GM12892 (cell line): ENCODE measurements at regions not wholly inside any gene's neighbourhood (a gene's known extent, or its start where the extent isn't known, plus 50 kb on each side); places are given as distances from the start of the nearest gene placed in this dataset.
"Not testable (repeated sequence)": the region's sequence is repeated elsewhere in the genome, so short reads cannot be mapped to it uniquely, and the experiment has no call there.

ENCODE experiments used
- DNase-seq: peaks from one replicate; pipeline ENCODE4 v3.0.0; 2011; ENCODE audit not compliant: insufficient read length
- FAIRE-seq: peaks from 2 replicates; lab custom pipeline; 2011; peaks lifted over from hg19 to GRCh38; lab: Jason Lieb, UNC
- POLR2A ChIP-seq: IDR thresholded peaks from 2 replicates; pipeline ENCODE4 v1.6.1; 2011; ENCODE audit warnings: low read depth, low read length, control low read depth
- POLR2AphosphoS5 ChIP-seq: IDR thresholded peaks from 2 replicates; pipeline ENCODE4 v1.6.1; 2011; ENCODE audit warnings: low read depth, low read length, control low read depth
- TAF1 ChIP-seq: IDR thresholded peaks from 2 replicates; pipeline ENCODE4 v1.6.1; 2011; ENCODE audit warnings: low read depth, mild to moderate bottlenecking, control low read depth, low read length, borderline replicate concordance

DNA sequence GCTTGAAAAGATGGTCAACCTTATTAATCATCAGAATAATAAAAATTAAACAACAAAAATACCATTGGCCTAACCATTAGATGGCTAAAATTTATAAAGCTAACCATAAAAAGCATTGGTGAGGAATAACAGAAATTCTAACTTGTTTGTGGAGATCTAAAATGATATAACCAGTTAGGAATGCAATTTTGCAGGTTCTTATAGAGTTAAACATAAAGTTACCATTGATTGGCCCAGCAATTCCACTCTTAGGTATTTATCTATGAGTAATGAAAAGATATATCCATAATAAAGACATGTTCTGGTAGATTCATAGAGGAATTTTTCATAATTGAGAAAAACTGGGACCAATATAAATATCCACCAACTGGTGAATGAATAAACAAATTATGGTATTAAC, 1098.6 kb downstream of the FSCB start:
- DNase-seq, result no peak
- no peak for TF ChIP-seq POLR2A
- FAIRE-seq, result no peak

DNA sequence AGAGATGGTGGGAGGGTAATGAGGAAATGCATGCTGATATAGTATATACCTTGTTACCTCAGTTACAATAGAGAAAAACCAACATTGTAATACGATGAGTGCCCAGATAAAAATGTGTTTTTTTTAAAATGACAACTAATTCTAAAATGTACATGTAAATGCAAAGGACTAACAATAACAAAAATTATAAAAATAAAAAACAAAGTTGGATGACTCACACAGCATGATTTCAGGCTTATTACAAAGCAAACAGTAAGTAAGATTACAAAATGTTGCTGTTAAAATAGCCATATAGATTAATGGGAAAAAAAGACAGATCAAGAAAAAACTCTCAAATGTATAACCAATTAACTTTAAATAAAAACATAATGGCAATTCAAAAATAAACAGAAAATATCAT, 1099.4 kb downstream of the FSCB start:
- no peak for FAIRE-seq

DNA sequence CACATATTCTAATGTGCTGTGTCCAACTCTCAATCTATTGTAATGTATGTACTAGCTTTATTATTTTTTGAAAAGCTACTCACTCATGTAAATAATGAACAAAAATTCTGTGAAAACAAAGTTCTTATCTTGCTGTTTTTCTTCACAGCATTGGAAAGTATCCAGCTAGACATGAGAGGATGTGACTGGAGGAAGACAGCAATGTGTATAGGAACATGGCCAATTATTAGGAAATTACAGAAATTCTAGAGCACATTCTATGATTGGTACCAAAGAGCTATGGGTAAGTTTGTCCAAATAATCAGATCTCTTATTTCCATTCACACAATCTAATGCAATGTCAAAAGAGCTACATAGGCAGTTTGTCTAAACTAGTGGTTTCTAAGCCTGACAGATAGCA, 1100.2 kb downstream of the FSCB start:
- FAIRE-seq (no peak), DNase-seq (no peak)
- TF ChIP-seq TAF1 (no peak), POLR2A (no peak), POLR2AphosphoS5 (no peak)

More for the DNA sequence above, 1099.4 kb downstream of the FSCB start:
- no peak for TF ChIP-seq POLR2AphosphoS5
- no peak for TF ChIP-seq POLR2A
- TF ChIP-seq TAF1, result no peak
- DNase-seq, result no peak

DNA sequence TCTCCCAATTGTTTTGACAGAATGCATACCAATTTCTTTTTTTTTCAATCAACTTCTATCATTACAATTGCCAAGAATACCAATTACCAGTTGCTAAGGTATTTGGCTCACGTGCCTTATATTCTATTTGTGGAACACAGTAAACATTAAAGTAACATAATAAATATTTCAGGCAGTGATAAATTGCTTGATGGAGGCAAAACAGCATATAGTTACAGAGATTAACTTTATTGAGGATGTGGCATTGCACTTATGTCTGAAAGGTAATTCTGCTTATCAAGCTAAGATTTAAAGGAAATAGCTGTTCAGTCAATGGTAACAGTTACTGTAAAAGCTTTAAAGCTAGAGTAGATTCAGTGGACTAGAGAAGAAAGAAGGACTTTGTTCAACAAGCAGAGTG, 1107.8 kb downstream of the FSCB start:
- FAIRE-seq (no peak), DNase-seq (no peak)
- TF ChIP-seq POLR2AphosphoS5 (no peak), POLR2A (no peak), TAF1 (no peak)

DNA sequence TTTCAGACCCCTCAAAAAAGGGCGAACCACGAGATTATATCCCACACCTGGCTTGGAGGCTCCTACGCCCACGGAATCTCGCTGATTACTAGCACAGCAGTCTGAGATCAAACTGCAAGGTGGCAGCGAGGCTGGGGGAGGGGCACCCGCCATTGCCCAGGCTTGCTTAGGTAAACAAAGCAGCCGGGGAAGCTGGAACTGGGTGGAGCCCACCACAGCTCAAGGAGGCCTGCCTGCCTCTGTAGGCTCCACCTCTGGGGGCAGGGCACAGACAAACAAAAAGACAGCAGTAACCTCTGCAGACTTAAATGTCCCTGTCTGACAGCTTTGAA, 1136.6 kb downstream of the FSCB start:
- DNase-seq, FAIRE-seq: not testable (repeated sequence)

DNA sequence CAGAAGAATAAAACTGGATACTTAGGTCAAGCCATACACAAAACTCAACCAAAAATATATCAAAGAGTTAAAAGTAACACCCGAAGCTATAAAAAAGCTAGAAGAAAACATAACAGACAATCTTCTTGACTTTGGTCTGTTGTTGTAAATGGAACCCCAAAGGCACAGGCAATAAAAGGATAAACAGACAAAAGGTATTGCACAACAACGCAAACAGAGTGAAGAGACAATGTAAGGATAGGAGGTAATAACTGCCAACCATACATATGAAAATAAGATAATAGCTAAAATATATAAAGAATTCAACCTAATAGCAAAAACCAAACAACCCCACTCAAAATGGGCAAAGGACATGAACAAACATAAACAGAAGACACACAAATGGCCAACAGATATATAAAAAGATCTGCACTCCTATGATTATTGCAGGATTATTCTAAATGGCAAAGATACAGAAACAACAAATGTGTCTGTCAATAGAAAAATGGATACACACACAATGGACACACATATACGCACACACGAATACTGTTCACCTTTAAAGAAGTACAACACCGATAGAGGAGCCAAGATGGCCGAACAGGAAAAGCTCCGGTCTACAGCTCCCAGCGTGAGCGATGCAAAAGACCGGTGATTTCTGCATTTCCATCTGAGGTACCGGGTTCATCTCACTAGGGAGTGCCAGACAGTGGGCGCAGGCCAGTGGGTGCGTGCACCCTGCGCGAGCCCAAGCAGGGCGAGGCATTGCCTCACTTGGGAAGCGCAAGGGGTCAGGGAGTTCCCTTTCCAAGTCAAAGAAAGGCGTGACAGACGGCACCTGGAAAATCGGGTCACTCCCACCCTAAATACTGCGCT, 1137.1 kb downstream of the FSCB start:
- TF ChIP-seq POLR2AphosphoS5 (no peak), POLR2A (no peak), TAF1 (no peak)
- DNase-seq (no peak), FAIRE-seq (no peak)

DNA sequence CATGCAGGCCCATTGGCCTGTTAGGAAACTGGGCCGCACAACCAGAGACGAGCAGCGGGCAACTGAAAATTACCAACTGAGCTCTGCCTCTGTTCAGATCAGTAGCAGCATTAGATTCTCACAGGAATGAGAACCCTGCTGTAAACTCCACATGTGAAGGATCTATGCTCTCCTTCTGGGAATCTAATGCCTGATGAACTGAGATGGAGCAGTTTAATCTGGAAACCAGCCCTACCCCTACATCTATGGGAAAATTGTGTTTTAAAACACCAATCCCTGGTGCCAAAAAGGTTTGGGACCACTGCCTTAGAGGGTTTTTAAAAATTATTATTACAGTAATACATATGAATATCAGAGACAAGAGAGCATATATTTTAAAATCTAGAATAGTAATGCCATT, 1144.5 kb downstream of the FSCB start:
- DNase-seq (no peak), FAIRE-seq (no peak)
- TF ChIP-seq POLR2AphosphoS5, result no peak
- no peak for TF ChIP-seq TAF1
- TF ChIP-seq POLR2A, result no peak

DNA sequence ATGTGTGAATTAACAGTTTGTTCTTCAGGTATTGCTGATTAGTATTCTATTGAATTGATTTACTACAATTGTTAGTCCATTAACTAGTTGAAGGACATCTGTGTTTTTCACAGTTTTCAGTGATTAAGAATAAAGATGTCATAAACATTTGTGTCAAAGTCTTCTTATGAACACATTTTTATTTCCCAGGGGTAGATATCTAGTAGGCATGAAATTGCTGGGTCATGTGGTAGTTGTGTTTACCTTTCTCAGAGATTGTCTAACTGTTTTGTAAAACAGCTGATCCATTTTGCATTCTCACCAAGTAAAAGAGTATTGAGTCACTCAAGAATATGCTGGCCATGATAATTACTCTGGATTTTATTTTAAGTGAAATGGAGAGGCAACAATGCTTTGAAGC, 1145.3 kb downstream of the FSCB start:
- DNase-seq (no peak), FAIRE-seq (no peak)
- no peak for TF ChIP-seq TAF1
- TF ChIP-seq POLR2A, result no peak
- no peak for TF ChIP-seq POLR2AphosphoS5

DNA sequence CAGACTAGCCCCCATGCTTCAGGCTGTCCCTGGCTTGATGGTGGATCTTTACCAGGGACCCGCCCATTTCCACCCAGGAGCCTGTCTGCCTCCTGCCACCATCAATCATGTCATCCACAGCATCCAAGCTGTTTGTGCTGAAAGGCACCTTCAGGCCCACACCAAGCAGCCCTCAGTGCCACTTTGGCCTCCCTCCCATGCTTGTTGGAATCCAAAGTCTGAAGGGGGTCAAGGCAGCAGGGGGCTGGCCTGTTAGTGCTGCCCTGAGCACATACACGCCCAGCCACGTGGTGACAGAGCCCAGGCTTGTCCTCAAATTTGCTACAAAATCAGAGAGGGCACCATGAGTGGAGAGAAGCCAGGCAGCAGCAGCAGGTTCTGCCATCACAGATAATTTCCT, 1146.8 kb downstream of the FSCB start:
- no peak for FAIRE-seq
- no peak for TF ChIP-seq POLR2A
- TF ChIP-seq POLR2AphosphoS5, result no peak
- TF ChIP-seq TAF1, result no peak

DNA sequence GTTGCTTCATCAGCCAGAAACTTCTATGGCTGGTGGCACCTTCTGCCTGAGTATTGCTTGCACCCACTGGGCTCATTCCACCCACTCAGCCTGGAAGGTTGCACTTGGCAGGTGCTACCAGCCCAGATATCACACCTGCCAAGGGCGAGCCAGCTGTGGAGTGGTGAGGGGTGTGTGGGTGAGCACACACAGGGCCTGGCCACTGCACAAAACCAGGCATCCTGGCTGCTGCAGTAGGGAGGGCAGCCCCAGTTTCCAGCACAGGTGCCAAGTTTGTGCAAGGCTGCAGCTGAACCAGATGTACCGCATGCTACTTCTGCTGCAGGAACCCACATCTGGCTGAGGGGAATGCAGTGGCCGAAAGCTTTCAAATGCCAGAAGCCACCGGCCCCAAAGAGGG, 1147.8 kb downstream of the FSCB start:
- FAIRE-seq (no peak), DNase-seq (no peak)
- TF ChIP-seq POLR2AphosphoS5, result no peak
- no peak for TF ChIP-seq POLR2A

More for the DNA sequence above, 1146.8 kb downstream of the FSCB start:
- no peak for DNase-seq

DNA sequence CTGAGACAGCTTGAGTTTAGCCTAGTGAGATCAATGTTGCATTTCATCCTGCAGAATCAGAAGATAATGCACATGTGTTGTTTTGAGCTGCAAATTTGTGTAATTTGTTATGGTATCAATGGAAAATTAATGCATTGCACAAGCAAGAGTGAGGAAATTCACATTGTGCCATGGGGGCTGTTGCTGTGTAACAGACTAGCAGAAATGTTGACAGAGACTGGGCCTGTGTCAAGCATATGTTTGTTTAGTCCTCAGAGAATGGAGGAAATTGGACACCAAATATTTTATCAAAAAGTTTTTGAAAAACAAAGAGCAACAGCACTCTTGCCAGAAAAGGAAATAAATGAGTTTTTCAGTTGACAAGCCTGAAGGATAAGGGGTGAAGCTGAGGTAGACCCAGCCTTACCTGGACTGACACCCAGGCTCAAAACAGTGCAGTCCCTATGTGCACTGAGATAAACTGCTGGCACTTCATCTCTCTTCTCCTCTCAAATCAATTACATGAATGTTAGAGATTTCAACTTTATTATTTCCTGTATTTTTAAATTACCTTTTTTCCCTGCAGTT, 1150.0 kb downstream of the FSCB start:
- no peak for TF ChIP-seq POLR2AphosphoS5
- TF ChIP-seq POLR2A, result no peak
- TF ChIP-seq TAF1, result no peak
- no peak for FAIRE-seq
- no peak for DNase-seq

DNA sequence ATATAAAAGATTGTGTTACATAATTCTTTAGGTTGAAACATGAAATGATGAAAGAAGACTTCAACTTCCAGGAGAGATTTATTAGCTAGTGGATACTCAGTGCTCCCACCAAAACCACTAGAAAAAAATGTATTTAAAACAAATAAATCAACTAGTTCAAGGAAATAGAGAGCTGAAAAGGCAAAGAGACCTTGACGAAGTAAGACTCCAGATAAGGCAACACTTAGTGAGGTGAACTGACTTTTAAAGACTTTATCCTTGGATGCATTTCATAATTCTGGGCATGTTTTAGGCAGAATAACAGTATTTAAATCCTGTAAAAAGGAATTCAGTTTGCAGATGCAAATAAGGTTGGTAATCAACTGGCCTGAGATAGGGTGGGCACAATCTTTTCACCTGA, 1150.7 kb downstream of the FSCB start:
- FAIRE-seq (no peak), DNase-seq (no peak)
- no peak for TF ChIP-seq POLR2A
- TF ChIP-seq POLR2AphosphoS5, result no peak
- TF ChIP-seq TAF1, result no peak

DNA sequence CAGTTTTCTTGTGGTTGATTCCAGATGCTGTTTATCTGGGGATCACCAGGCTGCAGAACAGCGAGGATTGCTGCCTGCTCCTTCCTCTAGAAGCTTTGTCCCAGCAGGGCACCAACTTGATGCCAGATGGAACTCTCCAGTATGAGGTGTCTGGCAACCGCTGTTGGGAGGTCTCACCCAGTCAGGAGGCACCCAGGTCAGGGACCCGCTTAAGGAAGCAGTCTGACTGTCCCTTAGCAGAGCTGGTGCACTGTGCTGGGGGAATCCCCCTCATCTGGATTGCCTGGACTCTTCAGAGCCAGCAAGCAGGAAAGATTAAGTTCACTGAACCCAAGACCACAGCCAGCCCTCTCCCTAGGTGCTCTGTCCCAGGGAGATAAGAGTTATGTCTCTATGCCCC, 1165.2 kb downstream of the FSCB start:
- no peak for FAIRE-seq
- DNase-seq, result no peak
- TF ChIP-seq POLR2AphosphoS5 (no peak), POLR2A (no peak), TAF1 (no peak)
